DMS 273 (cell line): ENCODE measurements at regions not wholly inside any gene's neighbourhood (a gene's known extent, or its start where the extent isn't known, plus 50 kb on each side); places are given as distances from the start of the nearest gene placed in this dataset.

Experiments
- DNase-seq: peaks from one replicate; lab custom pipeline; 2025; ENCODE audit not compliant: unreplicated experiment; lab: John Stamatoyannopoulos, UW

DNA sequence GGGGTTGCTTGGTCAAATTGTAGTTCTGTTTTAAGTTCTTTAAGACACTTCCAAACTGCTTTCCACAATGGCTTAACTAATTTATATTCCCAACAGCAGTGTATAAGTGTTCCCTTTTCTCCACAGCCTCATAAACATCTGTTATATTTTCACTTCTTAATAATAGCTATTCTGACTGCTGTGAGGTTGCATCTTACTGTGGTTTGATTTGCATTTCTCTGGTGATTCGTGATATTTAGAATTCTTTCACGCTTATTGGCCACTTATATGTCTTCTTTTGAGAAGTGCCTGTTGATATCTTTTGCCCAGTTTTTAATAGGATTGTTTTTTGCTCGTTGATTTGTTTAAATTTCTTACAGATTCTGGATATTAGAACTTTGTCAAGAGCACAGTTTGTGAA is 278.6 kb upstream of the ITM2A start:
- DNase-seq = no peak

DNA sequence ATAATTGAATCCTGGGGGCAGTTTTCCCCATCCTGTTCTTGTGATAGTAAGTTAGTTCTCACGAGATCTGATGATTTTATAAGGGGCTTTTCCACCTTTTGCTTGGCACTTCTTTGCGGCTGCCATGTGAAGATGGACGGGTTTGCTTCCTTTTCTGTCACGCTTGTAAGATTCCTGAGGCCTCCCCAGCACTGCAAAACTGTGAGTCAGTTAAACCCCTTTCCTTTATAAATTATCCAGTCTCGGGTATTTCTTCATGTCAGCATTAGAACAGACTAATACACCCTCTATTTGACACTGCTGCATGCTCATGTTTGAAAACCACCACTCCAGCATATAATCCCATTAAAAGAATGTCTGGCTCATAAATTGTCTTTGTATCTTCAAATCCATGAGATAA is 264.4 kb upstream of the ITM2A start:
- no peak for DNase-seq

DNA sequence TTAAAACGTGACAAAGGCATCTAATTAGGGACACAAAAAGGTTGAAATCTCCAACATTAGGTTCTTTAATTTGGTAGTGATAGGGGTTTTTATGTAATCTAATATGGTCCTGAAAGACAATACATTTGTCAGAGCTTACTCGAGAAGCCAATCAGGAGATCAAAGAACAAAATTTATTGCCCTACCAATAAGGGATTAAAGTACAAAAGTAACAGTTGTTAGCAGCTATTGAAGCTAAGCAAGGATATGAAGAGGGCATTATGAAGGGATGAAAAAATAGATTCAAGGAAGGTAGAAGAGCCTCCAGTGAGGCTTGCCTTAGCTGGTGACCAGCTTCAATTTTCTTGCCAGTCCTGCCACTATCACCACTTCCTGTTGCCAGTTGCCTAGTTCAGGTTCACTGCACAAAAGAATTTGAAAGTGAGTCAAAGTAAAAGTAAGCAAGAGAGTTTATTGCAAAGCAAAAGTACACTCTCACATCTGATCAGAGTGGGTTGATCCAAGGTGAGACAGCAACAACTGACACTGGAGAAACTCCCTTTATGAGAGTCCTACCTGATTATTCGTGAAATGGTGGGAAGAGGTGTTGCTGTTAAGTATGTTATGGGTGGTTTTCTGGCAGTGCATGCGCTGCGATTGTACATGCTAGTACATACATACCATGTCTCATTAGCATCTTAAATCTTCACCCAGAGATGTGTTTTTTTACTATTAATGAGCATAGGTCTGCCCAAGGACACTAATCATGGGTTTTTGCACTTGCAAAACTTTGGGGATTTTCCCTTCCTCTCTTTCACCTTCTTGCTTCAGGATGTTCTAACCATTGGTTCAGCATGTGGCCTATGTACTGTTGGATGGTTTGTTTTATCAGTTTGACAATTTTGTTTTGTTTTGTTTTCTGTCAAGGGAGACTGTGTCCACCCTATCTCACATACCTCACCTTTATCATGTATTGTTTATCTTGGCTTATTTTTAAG is 263.2 kb upstream of the ITM2A start:
- DNase-seq = no peak

DNA sequence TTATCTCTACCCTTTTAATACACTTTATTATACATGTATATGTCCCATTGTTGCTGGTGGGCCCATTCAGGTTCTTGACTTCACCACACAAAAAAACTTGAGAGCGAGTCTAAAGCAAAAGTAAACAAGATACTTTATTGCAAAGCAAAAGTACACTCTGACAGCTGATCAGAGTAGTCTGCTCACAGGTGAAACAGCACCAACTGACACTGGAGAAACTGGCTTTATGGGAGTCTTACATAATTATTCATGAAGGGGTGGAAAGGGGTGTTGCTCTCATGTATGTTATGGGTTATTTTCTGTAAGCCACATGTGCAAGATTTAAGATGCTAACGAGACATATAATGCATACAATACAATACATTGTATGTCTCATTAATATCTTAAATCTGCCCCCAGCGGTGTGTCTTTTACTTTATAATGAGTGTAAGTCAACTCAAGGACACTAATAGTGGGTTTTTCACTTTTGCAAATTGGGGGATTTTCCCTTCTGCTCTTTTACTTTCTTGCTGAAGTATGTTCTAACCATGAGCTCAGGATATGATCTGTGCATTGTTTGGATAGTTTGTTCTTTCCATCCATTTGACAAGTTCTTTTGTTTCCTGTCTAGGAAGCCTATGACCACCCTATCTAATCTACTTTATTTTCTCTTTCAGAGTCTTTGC is 256.1 kb upstream of the ITM2A start:
- no peak for DNase-seq

DNA sequence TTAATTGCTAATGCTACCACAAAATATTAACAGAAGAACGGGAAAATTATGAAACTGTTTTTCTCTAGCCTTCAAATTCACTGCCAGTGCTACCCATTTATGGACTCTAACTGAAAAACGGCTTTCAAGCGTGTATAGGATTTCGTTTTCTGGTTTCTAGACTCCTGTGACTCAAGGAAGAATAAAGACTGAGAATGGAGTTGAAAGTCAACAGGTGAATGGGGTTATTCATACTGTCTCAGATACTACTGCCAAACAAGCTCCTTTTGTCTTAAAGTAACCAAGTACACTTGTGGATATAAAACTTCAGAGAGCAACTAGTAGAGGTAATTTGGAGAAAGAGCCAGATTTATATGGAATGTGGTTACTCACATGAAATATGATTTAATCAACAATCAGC is 251.1 kb upstream of the ITM2A start:
- DNase-seq = no peak

DNA sequence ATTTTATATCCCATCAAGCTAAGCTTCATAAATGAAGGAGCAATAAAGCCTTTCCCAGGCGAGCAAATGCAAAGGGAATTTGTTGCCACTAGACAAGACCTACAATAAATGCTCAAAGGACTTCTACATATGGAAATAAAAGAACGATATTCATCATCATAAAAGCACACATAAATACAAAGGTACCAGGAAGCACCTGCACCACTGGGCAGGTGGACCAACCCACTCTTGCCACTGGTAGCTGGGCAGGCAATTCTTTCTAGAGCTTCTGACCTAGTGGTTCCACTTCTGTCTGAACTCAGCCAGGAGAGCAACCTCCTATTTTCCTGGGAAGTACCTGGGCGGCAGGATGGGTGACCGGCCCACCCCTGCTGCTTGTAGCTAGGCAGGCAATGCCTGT is 237.2 kb upstream of the ITM2A start:
- no peak for DNase-seq

DNA sequence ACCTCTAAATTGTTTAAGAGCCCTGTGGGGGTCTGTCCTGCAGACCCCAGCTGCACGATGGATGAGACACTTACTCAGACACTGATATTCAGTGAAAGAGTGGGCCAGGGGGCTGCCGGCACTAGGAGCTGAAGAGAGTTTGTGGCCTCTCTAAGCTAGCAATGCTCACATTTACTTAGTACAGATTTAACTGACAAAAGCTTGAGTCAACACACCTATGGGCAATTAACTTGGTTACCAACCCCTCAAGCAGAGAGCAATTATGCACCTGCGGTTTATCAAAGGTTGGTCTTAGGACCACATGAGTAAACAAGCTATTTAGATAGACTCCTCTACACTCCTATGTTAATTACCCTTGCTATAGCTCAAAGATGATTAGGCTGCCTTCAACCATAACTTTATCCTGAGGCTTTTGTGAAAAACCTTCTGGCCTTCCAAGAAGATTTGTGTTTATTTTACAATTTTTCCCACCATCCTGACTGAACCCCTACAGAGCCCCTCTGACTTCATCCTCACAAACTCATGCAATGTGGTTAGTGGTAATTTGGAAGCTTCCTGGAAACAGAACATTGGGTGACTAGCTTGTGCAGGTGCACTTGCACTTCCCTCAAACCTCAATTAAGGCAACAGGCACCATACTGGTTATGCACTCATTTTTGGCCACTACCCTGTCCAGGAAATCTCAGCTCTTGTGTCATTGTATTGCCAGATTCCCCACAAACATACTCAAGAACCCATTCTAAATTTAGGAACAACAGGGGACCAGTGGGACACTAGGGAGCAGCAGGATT is 234.4 kb upstream of the ITM2A start:
- DNase-seq = no peak

DNA sequence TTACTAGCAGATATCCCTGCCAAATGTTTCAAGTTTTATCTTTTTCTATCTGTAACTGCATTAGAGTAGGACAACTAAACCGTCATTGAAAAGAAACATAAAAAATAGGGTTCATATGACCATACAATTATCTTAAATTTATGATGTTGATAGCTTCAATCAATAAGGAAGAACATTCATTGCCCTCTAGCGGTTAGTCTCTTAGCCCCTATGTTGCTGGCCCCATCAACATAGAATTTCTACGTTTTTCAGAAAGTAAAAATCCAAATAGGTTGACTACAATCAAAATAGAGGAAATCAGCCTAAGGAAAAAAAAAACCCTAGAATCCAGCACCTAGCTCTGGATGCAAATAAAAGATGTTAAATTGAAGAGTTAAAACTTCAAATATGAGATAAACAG is 225.1 kb upstream of the ITM2A start:
- DNase-seq = peak; percentile 1

DNA sequence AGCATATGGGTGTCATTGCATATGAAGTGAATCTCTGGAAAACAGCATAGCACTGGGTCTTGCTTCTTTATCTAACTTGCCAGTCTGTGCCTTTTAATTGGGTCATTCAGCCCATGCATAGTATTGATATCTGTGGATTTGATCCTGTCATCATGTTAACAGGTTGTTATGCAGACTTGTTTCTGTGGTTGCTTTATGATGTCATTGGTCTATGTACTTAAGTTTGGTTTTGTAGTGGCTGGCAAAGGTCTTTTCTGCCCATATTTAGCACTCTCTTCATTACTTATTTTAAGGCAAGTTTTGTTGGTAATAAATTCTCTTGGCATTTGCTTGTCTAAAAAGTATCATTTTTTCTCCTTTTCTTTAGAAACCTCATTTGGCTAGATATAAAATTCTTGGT is 221.1 kb upstream of the ITM2A start:
- DNase-seq = no peak

DNA sequence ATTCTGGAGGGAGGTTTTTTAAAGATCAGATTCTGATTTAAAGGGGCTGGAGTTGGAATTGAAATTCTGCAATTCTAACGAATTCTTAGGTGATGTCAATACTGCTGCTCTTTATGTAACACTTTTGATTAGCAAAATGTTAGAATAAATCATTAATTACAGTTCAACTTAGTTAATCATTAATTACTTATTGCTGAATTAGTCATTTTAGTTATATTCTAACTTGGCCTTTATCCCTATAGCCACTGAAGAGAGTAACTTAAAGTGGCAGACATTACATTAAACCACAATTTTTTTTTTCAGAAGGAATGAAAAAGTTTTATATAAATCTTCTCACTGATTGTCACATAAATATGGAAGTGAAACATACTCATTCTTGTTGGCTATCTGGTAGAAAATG is 206.6 kb upstream of the ITM2A start:
- no peak for DNase-seq

DNA sequence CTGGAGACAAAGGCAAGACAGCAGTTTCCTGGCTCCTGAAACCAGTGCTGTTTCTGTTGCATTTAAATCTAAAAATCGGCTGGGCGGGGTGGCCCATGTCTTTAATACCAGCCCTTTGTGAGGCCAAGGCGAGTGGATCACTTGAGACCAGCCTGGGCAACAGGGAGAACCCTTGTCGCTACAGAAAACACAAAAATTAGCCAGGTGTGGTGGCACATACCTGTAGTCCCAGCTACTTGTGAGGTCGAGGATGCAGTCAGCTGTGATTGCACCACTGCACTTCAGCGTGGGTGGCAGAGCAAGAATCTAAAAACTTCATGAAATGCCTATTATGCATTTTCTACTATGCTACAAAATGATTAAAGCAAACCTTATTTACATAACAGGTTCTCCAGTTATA is 205.4 kb upstream of the ITM2A start:
- DNase-seq = no peak

DNA sequence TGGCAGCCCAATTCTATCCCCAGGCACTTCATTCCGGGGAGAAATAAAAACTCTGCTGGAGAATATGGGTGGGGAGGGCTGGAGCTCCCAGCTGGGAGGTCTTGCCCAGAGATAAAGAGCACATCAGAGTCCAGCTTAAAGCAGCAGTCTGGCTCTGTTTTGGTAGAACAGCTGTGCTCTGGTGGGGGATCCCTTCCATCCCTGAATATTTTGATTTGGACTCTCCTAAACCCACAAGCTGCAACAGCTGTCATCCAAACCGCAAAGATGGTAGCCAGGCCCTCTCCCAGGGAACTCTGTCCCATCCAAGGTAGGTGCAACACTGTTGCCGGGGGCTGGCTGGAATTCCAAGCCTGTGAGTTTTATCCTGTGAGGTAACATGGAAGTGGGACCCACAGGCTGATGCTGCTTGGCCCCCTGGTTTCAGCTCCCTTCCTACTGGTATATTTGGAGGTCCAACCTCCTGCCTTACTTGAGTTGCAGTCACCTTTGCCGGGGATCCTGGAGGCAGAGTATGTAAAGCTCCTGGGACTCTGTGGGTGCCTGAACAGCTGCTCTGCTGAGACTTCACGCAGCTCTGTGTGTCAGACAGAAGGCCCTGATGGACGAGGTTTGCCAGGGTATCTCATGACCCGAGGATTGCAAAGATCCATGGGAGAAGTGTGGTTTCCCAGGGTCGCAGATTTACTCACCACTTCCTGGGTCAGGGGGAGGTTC is 203.5 kb upstream of the ITM2A start:
- DNase-seq = no peak

DNA sequence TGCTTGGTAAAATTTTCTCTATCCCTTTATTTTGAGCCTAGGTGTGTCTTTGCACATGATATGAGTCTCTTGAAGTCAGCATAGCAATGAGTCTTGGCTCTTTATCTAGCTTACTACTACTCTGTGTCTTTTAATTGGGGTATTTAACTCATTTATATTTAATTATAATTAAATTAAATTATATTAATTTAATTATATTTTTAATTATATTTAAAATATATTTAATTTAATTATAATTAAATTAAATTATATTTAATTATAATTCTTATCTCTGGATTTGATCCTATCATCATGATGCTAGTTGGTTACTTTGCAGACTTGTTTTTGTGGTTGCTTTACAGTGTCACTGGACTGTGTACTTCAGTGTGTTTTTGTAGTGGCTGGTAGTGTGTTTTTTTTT is 201.2 kb upstream of the ITM2A start:
- DNase-seq = no peak

DNA sequence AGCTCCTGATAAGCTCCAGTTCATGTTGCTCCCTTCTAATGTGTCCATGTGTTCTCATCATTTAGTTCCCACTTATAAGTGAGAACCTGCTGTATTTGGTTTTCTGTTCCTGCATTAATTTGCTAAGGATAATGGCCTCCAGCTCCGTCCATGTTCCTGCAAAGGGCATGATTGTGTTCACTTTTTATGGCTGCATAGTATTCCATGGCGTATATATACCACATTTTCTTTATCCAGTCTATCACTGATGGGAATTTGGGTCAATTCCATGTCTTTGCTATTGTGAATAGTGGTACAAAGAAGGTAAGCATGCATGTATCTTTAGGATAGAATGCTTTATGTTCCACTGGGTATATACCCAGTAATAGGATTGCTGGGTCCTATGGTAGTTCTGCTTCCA is 197.2 kb upstream of the ITM2A start:
- no peak for DNase-seq

DNA sequence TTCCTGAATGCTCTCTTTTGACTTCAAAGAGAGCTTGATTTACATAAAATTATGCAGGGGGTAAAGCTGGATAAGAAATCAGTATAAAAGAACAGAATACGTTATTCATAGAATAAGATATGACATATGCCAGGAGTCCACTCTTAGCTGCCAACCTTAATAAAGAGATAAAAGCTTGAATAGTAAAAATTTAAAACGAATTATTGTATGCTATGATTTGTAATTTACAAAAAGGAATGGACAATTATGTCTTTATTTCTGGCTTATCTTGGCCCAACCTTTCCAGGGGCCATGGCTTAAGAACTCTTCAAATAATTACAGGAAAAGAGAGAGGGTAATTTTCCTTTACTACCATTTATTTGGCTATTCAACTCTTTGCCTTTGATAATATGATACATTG is 192.2 kb upstream of the ITM2A start:
- no peak for DNase-seq

DNA sequence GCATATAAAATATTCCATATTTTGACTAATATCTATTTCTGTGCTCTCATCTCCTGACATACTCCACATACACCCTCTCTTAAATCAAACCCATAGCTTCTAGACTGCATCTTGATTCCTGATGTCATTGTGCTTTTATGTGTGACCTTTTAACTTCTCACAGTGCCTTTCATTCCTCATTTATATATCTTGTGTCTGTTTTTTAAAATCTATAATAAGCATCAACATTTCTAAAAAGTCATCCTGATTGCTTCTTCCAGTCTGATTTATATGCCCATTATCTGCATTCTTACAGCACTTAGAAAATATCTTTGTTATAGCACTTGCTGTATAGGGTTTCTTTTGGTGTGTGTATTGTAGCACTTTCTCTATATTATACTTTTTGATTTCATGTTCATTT is 190.1 kb upstream of the ITM2A start:
- DNase-seq = no peak

DNA sequence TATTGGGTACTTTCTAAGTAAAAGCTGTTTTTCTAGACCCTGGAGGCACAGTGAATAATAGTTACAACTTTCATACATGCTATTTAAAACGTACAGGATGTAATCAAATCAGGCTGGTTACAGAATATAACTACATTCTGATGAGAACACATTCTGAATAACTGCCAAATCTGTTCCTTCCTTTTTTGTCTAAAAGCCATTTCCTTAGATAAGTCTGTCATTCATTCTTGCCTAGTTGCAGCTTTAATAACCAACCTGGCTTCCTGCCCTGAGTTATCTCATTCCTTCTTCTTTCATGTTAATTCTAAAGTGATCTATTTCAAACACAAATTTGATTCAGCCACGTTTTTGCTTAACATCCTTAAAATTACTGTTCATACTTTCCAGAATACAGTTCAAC is 189.7 kb upstream of the ITM2A start:
- DNase-seq = no peak

DNA sequence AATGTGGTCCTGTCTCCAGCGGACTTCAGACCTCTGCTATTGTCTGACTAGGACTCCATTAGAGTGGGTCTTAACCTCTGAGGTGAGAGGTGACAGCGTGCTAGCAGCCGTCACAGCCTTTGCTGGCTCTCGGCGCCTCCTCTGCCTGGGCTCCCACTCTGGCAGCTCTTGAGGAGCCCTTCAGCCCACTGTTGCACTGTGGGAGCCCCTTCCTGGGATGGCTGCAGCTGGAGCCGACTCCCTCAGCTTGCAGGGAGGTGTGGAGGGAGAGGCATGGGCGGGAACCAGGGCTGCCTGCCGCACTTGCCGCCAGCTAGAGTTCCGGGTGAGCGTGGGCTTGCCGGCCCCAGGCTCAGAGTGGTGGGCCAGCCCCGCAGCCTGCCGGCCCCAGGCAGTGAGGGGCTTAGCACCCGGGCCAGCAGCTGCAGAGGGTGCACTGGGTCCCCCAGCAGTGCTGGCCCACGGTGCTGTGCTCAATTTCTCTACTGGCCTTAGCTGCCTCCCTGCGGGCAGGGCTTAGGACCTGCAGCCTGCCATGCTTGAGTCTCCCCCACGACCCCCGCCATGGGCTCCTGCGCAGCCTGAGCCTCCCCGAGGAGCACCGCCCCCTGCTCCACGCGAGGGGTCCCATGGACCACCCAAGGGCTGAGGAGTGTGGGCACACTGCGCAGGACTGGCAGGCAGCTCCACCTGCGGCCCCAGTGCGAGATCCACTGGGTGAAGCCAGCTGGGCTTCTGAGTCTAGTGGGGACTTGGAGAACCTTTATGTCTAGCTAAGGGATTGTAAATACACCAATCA is 163.4 kb upstream of the ITM2A start:
- no peak for DNase-seq

DNA sequence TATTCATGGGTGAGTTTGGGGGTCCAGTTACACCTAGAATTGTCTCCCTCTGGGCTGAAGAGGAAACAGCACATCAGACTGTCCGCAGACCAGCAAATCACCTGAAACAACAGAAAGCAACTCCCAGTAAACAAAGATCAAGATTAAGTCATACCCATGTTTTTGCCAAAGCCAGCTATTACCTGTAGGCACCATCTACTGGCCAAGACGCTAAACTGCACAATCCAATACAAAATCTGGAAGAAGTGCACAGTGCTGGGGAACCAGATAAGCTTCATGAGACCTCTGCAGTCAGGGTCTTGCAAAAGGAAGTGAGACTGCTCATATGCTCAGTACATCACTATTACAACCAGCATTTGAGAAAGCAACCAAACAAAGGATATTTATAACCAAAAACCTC is 157.5 kb upstream of the ITM2A start:
- DNase-seq = peak; percentile 16

DNA sequence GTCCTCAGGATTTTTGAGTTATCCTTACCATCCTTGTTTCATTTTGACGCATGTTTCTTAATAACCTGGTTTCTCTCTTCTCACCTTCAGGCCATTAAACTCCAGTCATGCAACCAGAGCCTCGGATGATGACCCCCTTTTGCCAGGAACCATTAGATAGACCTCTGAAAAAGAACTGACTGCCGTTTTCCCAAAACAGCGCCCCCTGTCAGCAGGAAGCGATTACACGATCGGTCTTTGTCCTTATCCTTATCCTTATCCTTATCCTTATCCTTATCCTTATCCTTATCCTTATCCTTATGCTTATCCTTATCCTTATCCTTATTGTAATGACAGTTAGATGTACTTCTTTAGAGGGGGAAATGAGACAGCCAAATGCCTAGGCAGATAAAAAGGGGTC is 148.4 kb upstream of the ITM2A start:
- DNase-seq = peak; percentile 2
